Lung (tissue), 11 donors: ENCODE measurements at regions not wholly inside any gene's neighbourhood (a gene's known extent, or its start where the extent isn't known, plus 50 kb on each side); places are given as distances from the start of the nearest gene placed in this dataset.
"Not testable (repeated sequence)": the region's sequence is repeated elsewhere in the genome, so short reads cannot be mapped to it uniquely, and the experiment has no call there.

ENCODE experiments used
- ATAC-seq: fragments of 200-7000 bp; cut with Tn5 transposase; one replicate; pipeline ENCODE4 v1.9.1; 2020; ENCODE audit warnings: moderate number of reproducible peaks; ENCODE audit not compliant: insufficient read depth, low FRiP score
- DNase-seq, 3 donors: peaks; one replicate each; pipeline ENCODE4 v3.0.0-alpha.2; 2013 to 2017
- H3K27ac ChIP-seq, 2 donors: one replicate each; pipeline ENCODE4 v1.5.1; 2013; ENCODE audit warnings: mild to moderate bottlenecking in 2 of 2, moderate library complexity in 2 of 2, control low read depth in 1 of 2, inconsistent platforms in 1 of 2, low read depth in 1 of 2, low read length in 1 of 2
- H3K27me3 ChIP-seq, 3 donors: one replicate each; pipeline ENCODE4 v1.5.1; 2013; ENCODE audit warnings: low read length in 2 of 3; ENCODE audit not compliant: control insufficient read depth in 3 of 3, insufficient read depth in 3 of 3
- H3K36me3 ChIP-seq, 4 donors: one replicate each; pipeline ENCODE4 v1.5.1; 2013; ENCODE audit warnings: low read length in 4 of 4, mild to moderate bottlenecking in 1 of 4, moderate library complexity in 1 of 4; ENCODE audit not compliant: control insufficient read depth in 4 of 4, insufficient read depth in 4 of 4
- H3K4me1 ChIP-seq, 5 donors: one replicate each; pipeline ENCODE4 v1.5.1; 2013; ENCODE audit warnings: low read length in 5 of 5, mild to moderate bottlenecking in 2 of 5, moderate library complexity in 1 of 5; ENCODE audit not compliant: control insufficient read depth in 5 of 5, insufficient read depth in 5 of 5
- H3K4me3 ChIP-seq: one replicate; pipeline ENCODE4 v1.5.1; 2013; ENCODE audit warnings: mild to moderate bottlenecking, control low read depth, moderate library complexity
- H3K9ac ChIP-seq, 2 donors: one replicate each; pipeline ENCODE4 v1.5.1; 2013; ENCODE audit warnings: low read length in 2 of 2, control low read depth in 1 of 2; ENCODE audit not compliant: insufficient read depth in 1 of 2
- H3K9me3 ChIP-seq, 4 donors: one replicate each; pipeline ENCODE4 v1.5.1; 2013; ENCODE audit warnings: low read length in 3 of 4, mild to moderate bottlenecking in 1 of 4, moderate library complexity in 1 of 4; ENCODE audit not compliant: control insufficient read depth in 4 of 4, insufficient read depth in 3 of 4
- WGBS, 2 donors: extraction: QIAGEN DNeasy Blood & Tissue Kit; methylation state at CpG; one replicate each; pipeline ENCODE4 v1.1.7; 2013; 5-methylcytosine and 5-hydroxymethylcytosine counted together
- TF ChIP-seq, protein P1 (sequence below): IDR thresholded peaks from 2 replicates; pipeline ENCODE4 v1.5.1; 2012; ENCODE audit warnings: mild to moderate bottlenecking; ENCODE audit errors: control extremely low read depth, extremely low read depth
- donor health status: control.
- donor health status: control.
- donor health status: Bipolar disorder and iron deficiency.
- donor health status: healthy.
- donor health status: DM: yes; HTN: yes; CAD: no.

DNA sequence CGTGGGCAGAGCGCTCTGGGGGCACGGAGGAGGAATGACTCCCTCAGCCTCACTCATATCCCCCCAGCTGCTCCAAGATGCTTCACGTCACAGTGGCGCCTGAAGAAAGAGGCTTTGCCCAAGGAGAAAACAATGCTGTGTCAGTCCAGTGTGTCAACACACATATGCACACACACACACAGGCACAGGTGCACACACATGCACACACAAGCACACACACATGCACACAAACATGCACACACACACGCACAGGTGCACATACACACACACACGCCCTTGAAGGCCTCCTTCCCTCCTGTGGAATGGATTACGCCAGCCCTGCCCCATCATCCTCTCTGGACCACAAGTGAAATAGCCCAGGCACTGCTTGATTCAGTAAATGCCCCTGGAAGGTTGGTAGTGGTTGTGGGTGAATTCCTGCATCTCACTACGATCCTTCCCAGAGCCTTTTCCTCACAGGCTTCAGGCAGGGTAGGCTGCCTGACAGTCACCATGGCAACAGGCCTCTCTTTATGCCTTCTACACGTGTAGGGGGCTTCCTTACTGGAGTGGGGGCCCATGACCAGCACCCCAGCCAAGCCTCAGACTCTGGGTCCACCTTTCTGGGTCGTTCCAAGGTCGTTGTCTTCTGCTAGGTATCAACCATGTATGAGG is 371.5 kb upstream of the PODXL start:
- Histone ChIP-seq H3K4me3 (no peak overlapping the region), H3K27me3 (peaks cover 0 to 20% (median 0%) of the 10 kb centered on the region in 3 donors), H3K27ac (no peak overlapping the region), H3K4me1 (no peaks in the 10 kb centered on the region), H3K36me3 (no peaks in the 10 kb centered on the region), H3K9ac (no peak overlapping the region), H3K9me3 (peaks cover 0 to 3% (median 0%) of the 10 kb centered on the region in 4 donors)
- ATAC-seq, result no peak
- no peak for DNase-seq
- TF ChIP-seq, protein P1, sequence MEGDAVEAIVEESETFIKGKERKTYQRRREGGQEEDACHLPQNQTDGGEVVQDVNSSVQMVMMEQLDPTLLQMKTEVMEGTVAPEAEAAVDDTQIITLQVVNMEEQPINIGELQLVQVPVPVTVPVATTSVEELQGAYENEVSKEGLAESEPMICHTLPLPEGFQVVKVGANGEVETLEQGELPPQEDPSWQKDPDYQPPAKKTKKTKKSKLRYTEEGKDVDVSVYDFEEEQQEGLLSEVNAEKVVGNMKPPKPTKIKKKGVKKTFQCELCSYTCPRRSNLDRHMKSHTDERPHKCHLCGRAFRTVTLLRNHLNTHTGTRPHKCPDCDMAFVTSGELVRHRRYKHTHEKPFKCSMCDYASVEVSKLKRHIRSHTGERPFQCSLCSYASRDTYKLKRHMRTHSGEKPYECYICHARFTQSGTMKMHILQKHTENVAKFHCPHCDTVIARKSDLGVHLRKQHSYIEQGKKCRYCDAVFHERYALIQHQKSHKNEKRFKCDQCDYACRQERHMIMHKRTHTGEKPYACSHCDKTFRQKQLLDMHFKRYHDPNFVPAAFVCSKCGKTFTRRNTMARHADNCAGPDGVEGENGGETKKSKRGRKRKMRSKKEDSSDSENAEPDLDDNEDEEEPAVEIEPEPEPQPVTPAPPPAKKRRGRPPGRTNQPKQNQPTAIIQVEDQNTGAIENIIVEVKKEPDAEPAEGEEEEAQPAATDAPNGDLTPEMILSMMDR, result no peak
- WGBS, 2 donors, result 73 to 75% methylated on average over 12 of the region's 12 CpGs

DNA sequence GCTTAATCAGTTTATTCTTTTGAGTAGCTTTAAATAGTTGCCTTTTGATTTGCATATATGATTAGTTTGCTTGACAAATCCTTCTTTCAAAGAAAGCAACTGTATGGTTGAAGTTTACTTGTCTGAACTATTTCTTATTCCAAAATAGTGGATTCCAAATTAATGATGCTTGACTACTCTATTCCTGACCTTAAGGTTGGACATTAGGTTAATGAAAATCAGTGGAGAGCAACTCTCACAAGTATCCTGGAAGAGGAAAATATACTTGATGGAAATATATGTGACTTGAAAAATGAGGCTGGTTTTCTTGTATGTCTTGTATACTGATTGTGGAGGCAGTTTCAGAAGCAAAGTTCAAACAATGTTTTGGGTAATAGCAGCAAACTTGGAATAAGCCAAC is 369.2 kb upstream of the PODXL start:
- DNase-seq (no peak), ATAC-seq (no peak)
- TF ChIP-seq, protein P1, result no peak
- H3K27ac ChIP-seq, result no peak overlapping the region
- H3K36me3 ChIP-seq, result no peaks in the 10 kb centered on the region
- peaks cover 0 to 18% (median 0%) of the 10 kb centered on the region in 3 donors for H3K27me3 ChIP-seq
- no peaks in the 10 kb centered on the region for H3K4me1 ChIP-seq
- H3K9ac ChIP-seq, result no peak overlapping the region
- peaks cover 0 to 3% (median 0%) of the 10 kb centered on the region in 4 donors for H3K9me3 ChIP-seq
- H3K4me3 ChIP-seq, result no peak overlapping the region

DNA sequence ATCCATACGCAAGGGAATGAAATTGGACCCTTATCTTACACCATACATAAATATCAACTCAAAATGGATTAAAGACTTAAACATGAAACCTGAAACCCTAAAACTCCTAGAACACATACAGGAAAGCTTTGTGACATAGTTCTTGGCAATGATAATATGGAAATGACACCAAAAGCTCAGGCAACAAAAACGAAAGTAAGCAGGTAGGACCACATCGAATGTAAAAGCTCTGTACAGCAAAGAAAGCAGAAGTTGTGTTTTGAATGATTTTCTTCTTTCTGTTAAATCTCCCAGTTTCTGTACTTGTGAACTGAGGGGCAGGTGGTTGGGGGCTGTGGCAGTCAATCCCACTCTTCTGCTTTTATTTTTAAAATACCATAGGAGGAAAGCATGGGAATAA is 368.4 kb upstream of the PODXL start:
- H3K9me3 ChIP-seq, result peaks cover 0 to 3% (median 0%) of the 10 kb centered on the region in 4 donors
- no peak for ATAC-seq
- TF ChIP-seq, protein P1, result no peak

DNA sequence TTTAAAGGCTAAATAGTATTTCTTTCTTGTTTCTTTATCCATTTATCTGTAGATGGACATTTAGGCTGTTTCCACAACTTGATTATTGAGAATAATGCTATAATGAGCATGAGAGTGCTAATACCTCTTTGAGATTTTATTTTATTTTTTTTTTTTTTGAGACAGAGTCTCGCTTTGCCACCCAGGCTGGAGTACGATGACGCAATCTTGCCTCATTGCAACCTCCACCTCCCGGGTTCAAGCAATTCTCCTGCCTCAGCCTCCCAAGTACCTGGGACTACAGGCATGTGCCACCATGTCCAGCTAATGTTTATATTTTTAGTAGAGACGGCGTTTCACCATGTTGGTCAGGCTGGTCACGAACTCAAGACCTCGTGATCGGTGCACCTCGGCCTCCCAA is 366.5 kb upstream of the PODXL start:
- H3K36me3 ChIP-seq, ATAC-seq, H3K4me1 ChIP-seq, H3K27me3 ChIP-seq, H3K27ac ChIP-seq, H3K4me3 ChIP-seq, H3K9ac ChIP-seq, H3K9me3 ChIP-seq, DNase-seq: not testable (repeated sequence)
- 98% methylated on average over 9 to 10 of the region's 10 CpGs for WGBS, 2 donors

More for the DNA sequence above, 368.4 kb upstream of the PODXL start:
- Histone ChIP-seq H3K4me3 (no peak overlapping the region), H3K27me3 (peaks cover 0 to 15% (median 2%) of the 10 kb centered on the region in 3 donors), H3K36me3 (no peaks in the 10 kb centered on the region), H3K4me1 (no peaks in the 10 kb centered on the region), H3K27ac (no peak overlapping the region), H3K9ac (no peak overlapping the region)
- DNase-seq, result no peak
- WGBS, 2 donors, result 42 to 86% methylated on average over 3 of the region's 3 CpGs
